Karpas-422 (cell line): ENCODE measurements at regions not wholly inside any gene's neighbourhood (a gene's known extent, or its start where the extent isn't known, plus 50 kb on each side); places are given as distances from the start of the nearest gene placed in this dataset.
"Not testable (repeated sequence)": the region's sequence is repeated elsewhere in the genome, so short reads cannot be mapped to it uniquely, and the experiment has no call there.

Source experiments
- DNase-seq: peaks from one replicate; pipeline ENCODE4 v3.0.0-alpha.2; 2015
- H2AFZ ChIP-seq: fragments of 200-600 bp; sonication (generic); 2 replicates; pipeline ENCODE4 v1.6.1; 2014; ENCODE audit warnings: antibody characterized with exemption, low read length, mixed read lengths
- H3K27ac ChIP-seq: fragments of 200-600 bp; sonication (generic); 2 replicates; pipeline ENCODE4 v1.5.1; 2014; ENCODE audit warnings: mild to moderate bottlenecking, low read length, moderate library complexity
- H3K27me3 ChIP-seq: fragments of 200-600 bp; sonication (generic); 2 replicates; pipeline ENCODE4 v1.6.1; 2014; ENCODE audit warnings: low read length, mixed read lengths
- H3K36me3 ChIP-seq: fragments of 200-600 bp; sonication (generic); 2 replicates; pipeline ENCODE4 v1.6.1; 2014; ENCODE audit warnings: low read length, mixed read lengths; ENCODE audit not compliant: insufficient read depth
- H3K4me1 ChIP-seq: fragments of 200-600 bp; sonication (generic); 2 replicates; pipeline ENCODE4 v1.6.1; 2014; ENCODE audit warnings: mild to moderate bottlenecking, low read length, mixed read lengths
- H3K4me2 ChIP-seq: fragments of 200-600 bp; sonication (generic); 2 replicates; pipeline ENCODE4 v1.6.1; 2014; ENCODE audit warnings: low read length, low read depth, mild to moderate bottlenecking; ENCODE audit not compliant: poor library complexity, severe bottlenecking
- H3K4me3 ChIP-seq: fragments of 200-600 bp; sonication (generic); 2 replicates; pipeline ENCODE4 v1.5.1; 2014; ENCODE audit warnings: mild to moderate bottlenecking, antibody characterized with exemption, low read length, mixed read lengths
- H3K79me2 ChIP-seq: fragments of 200-600 bp; sonication (generic); 2 replicates; pipeline ENCODE4 v1.6.1; 2014; ENCODE audit warnings: mild to moderate bottlenecking, low read length, mixed read lengths
- H3K9ac ChIP-seq: fragments of 200-600 bp; sonication (generic); 2 replicates; pipeline ENCODE4 v1.6.0; 2014; ENCODE audit warnings: low read length
- H3K9me2 ChIP-seq: fragments of 200-600 bp; sonication (generic), shearing (Covaris generic); replicated peaks from 2 replicates; pipeline ENCODE4 v1.6.0; 2014; ENCODE audit warnings: mild to moderate bottlenecking, low read length, moderate library complexity; ENCODE audit not compliant: insufficient read depth
- H3K9me3 ChIP-seq: fragments of 300-700, 200-600 bp; sonication (generic); 2 replicates; pipeline ENCODE4 v1.6.1; 2014; ENCODE audit warnings: low read length, mixed read lengths
- H4K20me1 ChIP-seq: fragments of 200-600 bp; sonication (generic); 2 replicates; pipeline ENCODE4 v1.6.1; 2014; ENCODE audit warnings: mild to moderate bottlenecking, antibody characterized with exemption, low read length, low read depth; ENCODE audit not compliant: insufficient read depth

- H2AFZ ChIP-seq, result no peak overlapping the region
- no peaks in the 10 kb centered on the region for H4K20me1 ChIP-seq
- H3K79me2 ChIP-seq, result no peaks in the 10 kb centered on the region
- H3K9ac ChIP-seq, result no peak overlapping the region
- H3K9me2 ChIP-seq, result no peaks in the 10 kb centered on the region
- H3K4me2 ChIP-seq, result no peak overlapping the region
- H3K9me3 ChIP-seq, result no peaks in the 10 kb centered on the region
- H3K27me3 ChIP-seq, result no peaks in the 10 kb centered on the region
- no peaks in the 10 kb centered on the region for H3K4me1 ChIP-seq
- H3K27ac ChIP-seq, result no peak overlapping the region
- no peaks in the 10 kb centered on the region for H3K36me3 ChIP-seq
- no peak overlapping the region for H3K4me3 ChIP-seq
- no peak for DNase-seq
These were observed 195.7 kb upstream of the KCNMB2 start for GRCh38 chr3:178340506-178340905.

GRCh38 chr3:178341636-178342035, 194.6 kb upstream of the KCNMB2 start:
- Histone ChIP-seq H3K9me2 (no peaks in the 10 kb centered on the region), H3K36me3 (no peaks in the 10 kb centered on the region), H3K27ac (no peak overlapping the region), H3K4me2 (no peak overlapping the region), H3K4me3 (no peak overlapping the region), H3K9ac (no peak overlapping the region), H2AFZ (no peak overlapping the region), H3K9me3 (no peaks in the 10 kb centered on the region), H3K79me2 (no peaks in the 10 kb centered on the region), H3K27me3 (no peaks in the 10 kb centered on the region), H3K4me1 (no peaks in the 10 kb centered on the region), H4K20me1 (no peaks in the 10 kb centered on the region)
- no peak for DNase-seq

- Histone ChIP-seq H4K20me1 (no peaks in the 10 kb centered on the region), H3K4me1 (no peaks in the 10 kb centered on the region), H3K36me3 (no peaks in the 10 kb centered on the region), H3K4me2 (no peak overlapping the region), H3K79me2 (no peaks in the 10 kb centered on the region), H3K9me2 (no peaks in the 10 kb centered on the region), H3K4me3 (no peak overlapping the region), H3K9ac (no peak overlapping the region), H3K9me3 (no peaks in the 10 kb centered on the region), H3K27ac (no peak overlapping the region), H2AFZ (no peak overlapping the region), H3K27me3 (no peaks in the 10 kb centered on the region)
- no peak for DNase-seq
These were observed 194.1 kb upstream of the KCNMB2 start for GRCh38 chr3:178342111-178342510.

- Histone ChIP-seq H3K9ac (no peak overlapping the region), H3K27ac (no peak overlapping the region)
- no peak for DNase-seq
These were observed 192.7 kb upstream of the KCNMB2 start for GRCh38 chr3:178343433-178344038.

GRCh38 chr3:178345944-178346343, 190.3 kb upstream of the KCNMB2 start:
- no peak overlapping the region for H3K4me2 ChIP-seq
- no peak overlapping the region for H2AFZ ChIP-seq
- H3K9me2 ChIP-seq, result no peaks in the 10 kb centered on the region
- no peak overlapping the region for H3K27ac ChIP-seq
- DNase-seq, result no peak
- H3K4me3 ChIP-seq, result no peak overlapping the region
- no peaks in the 10 kb centered on the region for H4K20me1 ChIP-seq
- H3K9ac ChIP-seq, result no peak overlapping the region
- no peaks in the 10 kb centered on the region for H3K36me3 ChIP-seq
- no peaks in the 10 kb centered on the region for H3K4me1 ChIP-seq
- H3K79me2 ChIP-seq, result no peaks in the 10 kb centered on the region
- peaks cover 4% of the 10 kb centered on the region; the same call in 1 of the 2 replicates for H3K9me3 ChIP-seq
- no peaks in the 10 kb centered on the region for H3K27me3 ChIP-seq

More at GRCh38 chr3:178343433-178344038, 192.7 kb upstream of the KCNMB2 start:
- Histone ChIP-seq H3K27me3 (no peaks in the 10 kb centered on the region), H3K4me2 (no peak overlapping the region), H3K79me2 (no peaks in the 10 kb centered on the region), H3K4me3 (no peak overlapping the region), H3K36me3 (no peaks in the 10 kb centered on the region), H3K4me1 (no peaks in the 10 kb centered on the region), H2AFZ (no peak overlapping the region), H3K9me2 (no peaks in the 10 kb centered on the region), H3K9me3 (no peaks in the 10 kb centered on the region), H4K20me1 (no peaks in the 10 kb centered on the region)

- DNase-seq, result not testable (repeated sequence)
These were observed 187.5 kb upstream of the KCNMB2 start for GRCh38 chr3:178348561-178349217.

GRCh38 chr3:178349218-178349596, 187.0 kb upstream of the KCNMB2 start:
- H3K4me1 ChIP-seq, H3K79me2 ChIP-seq, H4K20me1 ChIP-seq, H3K36me3 ChIP-seq, DNase-seq, H3K4me3 ChIP-seq, H3K9me3 ChIP-seq, H3K9me2 ChIP-seq, H2AFZ ChIP-seq, H3K27ac ChIP-seq, H3K27me3 ChIP-seq, H3K9ac ChIP-seq, H3K4me2 ChIP-seq: not testable (repeated sequence)

More at GRCh38 chr3:178348561-178349217, 187.5 kb upstream of the KCNMB2 start:
- H3K9me2 ChIP-seq, H3K4me2 ChIP-seq, H3K79me2 ChIP-seq, H3K4me3 ChIP-seq, H3K4me1 ChIP-seq, H3K9ac ChIP-seq, H3K27me3 ChIP-seq, H3K27ac ChIP-seq, H3K9me3 ChIP-seq, H3K36me3 ChIP-seq, H4K20me1 ChIP-seq, H2AFZ ChIP-seq: not testable (repeated sequence)

- Histone ChIP-seq H3K27me3 (no peaks in the 10 kb centered on the region), H3K27ac (no peak overlapping the region), H2AFZ (no peak overlapping the region), H3K4me2 (no peak overlapping the region), H3K36me3 (no peaks in the 10 kb centered on the region), H4K20me1 (no peaks in the 10 kb centered on the region), H3K9me3 (peaks cover 4% of the 10 kb centered on the region; the same call in 1 of the 2 replicates), H3K79me2 (no peaks in the 10 kb centered on the region), H3K4me3 (no peak overlapping the region), H3K9ac (no peak overlapping the region), H3K9me2 (no peaks in the 10 kb centered on the region), H3K4me1 (no peaks in the 10 kb centered on the region)
- no peak for DNase-seq
These were observed 185.5 kb upstream of the KCNMB2 start for GRCh38 chr3:178350763-178351162.
